T-cell (primary cell): ENCODE measurements at regions not wholly inside any gene's neighbourhood (a gene's known extent, or its start where the extent isn't known, plus 50 kb on each side); places are given as distances from the start of the nearest gene placed in this dataset.
A peak's percentile ranks its signal among the peaks of the same experiment; 100 is the strongest.

ENCODE experiments used
- ATAC-seq, 4 experiments: fragments of 200-7000 bp in 3 of 4; fragments of 150-1000 bp in 1 of 4; cut with Tn5 transposase; replicated peaks in 1 of 4; 1 replicate in 3 of 4; 2 replicates in 1 of 4; pipeline ENCODE4 v1.10.0; 2021; ENCODE audit warnings: moderate library complexity in 3 of 4, mild to moderate bottlenecking in 2 of 4, moderate number of reproducible peaks in 1 of 4
- CTCF ChIA-PET, 2 donors: fragments of 300-600 bp; sonication (Branson Sonifier 250); formaldehyde crosslinking; loops; one replicate each; lab custom pipeline; 2022; ENCODE audit warnings: antibody characterized with exemption in 2 of 2; lab: Charles Lee
- POLR2A ChIA-PET, 2 donors: fragments of 300-600 bp; sonication (Branson Sonifier 250); formaldehyde crosslinking; loops; one replicate each; lab custom pipeline; 2022; ENCODE audit warnings: antibody characterized with exemption in 2 of 2; lab: Charles Lee
- DNase-seq, 35 experiments: peaks; one replicate each; pipeline versions ENCODE4 v3.0.0 to v3.0.0-alpha.2; 2013 to 2023
- H3K27ac ChIP-seq: one replicate; pipeline ENCODE4 v1.5.1; 2013; ENCODE audit warnings: low read length
- H3K27me3 ChIP-seq, 2 experiments: replicated peaks in 1 of 2; 1 replicate in 1 of 2; 2 replicates in 1 of 2; pipeline versions ENCODE4 v1.6.1 to v1.7.0; 2013; ENCODE audit warnings: low read length in 1 of 2, mixed read lengths in 1 of 2; ENCODE audit not compliant: control insufficient read depth in 2 of 2, insufficient read depth in 2 of 2; ENCODE audit errors: extremely low read depth in 1 of 2
- H3K36me3 ChIP-seq, 2 donors: 1 replicate in 1 of 2; 2 replicates in 1 of 2; pipeline versions ENCODE4 v1.6.1 to v1.7.0; 2013; ENCODE audit warnings: low read length in 1 of 2; ENCODE audit not compliant: control insufficient read depth in 2 of 2, insufficient read depth in 1 of 2; ENCODE audit errors: extremely low read depth in 1 of 2
- H3K4me1 ChIP-seq, 2 experiments: 1 replicate in 1 of 2; 2 replicates in 1 of 2; pipeline versions ENCODE4 v1.6.1 to v1.7.0; 2013; ENCODE audit warnings: low read length in 2 of 2, mixed read lengths in 1 of 2; ENCODE audit not compliant: insufficient read depth in 2 of 2, control insufficient read depth in 1 of 2; ENCODE audit errors: extremely low read depth in 1 of 2
- H3K4me3 ChIP-seq, 2 donors: 1 replicate in 1 of 2; 2 replicates in 1 of 2; pipeline versions ENCODE4 v1.5.1 to v1.7.0; 2013; ENCODE audit warnings: mild to moderate bottlenecking in 2 of 2, low read length in 1 of 2, moderate library complexity in 1 of 2; ENCODE audit not compliant: control insufficient read depth in 1 of 2; ENCODE audit errors: extremely low read depth in 1 of 2
- H3K9me3 ChIP-seq: 2 replicates; pipeline ENCODE4 v1.7.0; 2013
- H3K27ac Mint-ChIP-seq, 2 donors: one replicate each; pipeline ENCODE4 v1.8.0; 2020 to 2021; ENCODE audit warnings: mild to moderate bottlenecking in 2 of 2, mixed read lengths in 2 of 2
- H3K27me3 Mint-ChIP-seq, 2 donors: one replicate each; pipeline ENCODE4 v1.8.0; 2021 to 2022; ENCODE audit warnings: mixed read lengths in 2 of 2
- H3K36me3 Mint-ChIP-seq: one replicate; pipeline ENCODE4 v1.8.0; 2021; ENCODE audit warnings: mixed read lengths
- H3K4me1 Mint-ChIP-seq, 3 donors: one replicate each; pipeline ENCODE4 v1.8.0; 2020 to 2022; ENCODE audit warnings: mixed read lengths in 3 of 3, mild to moderate bottlenecking in 1 of 3
- H3K4me3 Mint-ChIP-seq, 3 donors: one replicate each; pipeline ENCODE4 v1.8.0; 2020 to 2022; ENCODE audit warnings: mild to moderate bottlenecking in 3 of 3, mixed read lengths in 3 of 3, moderate library complexity in 3 of 3
- H3K9me3 Mint-ChIP-seq, 3 donors: one replicate each; pipeline ENCODE4 v1.8.0; 2020 to 2022; ENCODE audit warnings: mixed read lengths in 3 of 3
- WGBS: methylation state at CpG from one replicate; pipeline ENCODE4 v1.1.5; 2013; ENCODE audit warnings: missing lambda C conversion rate; ENCODE audit not compliant: insufficient coverage; 5-methylcytosine and 5-hydroxymethylcytosine counted together

DNA sequence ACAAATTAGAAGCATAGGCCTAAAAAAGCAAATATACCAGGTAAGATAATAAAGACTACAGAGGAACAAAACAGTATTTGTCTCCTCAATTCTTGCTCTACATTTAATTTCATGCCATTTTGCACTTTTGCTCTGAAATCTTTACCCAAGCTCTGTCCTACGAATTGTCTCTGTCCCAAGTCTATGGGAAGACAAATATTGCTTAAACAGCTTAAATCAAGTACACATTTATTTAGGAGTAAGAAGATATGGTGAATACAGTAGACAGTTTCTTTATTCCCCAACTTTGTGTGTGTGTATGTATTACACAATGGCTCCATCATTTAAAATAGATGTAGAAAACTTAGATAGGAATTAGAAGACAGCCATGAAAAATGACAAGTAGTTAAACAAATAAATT, 163.5 kb upstream of the POU5F2 start:
- Mint-ChIP-seq H3K27ac (no peak overlapping the region), H3K4me3 (no peak overlapping the region), H3K27me3 (no peaks in the 10 kb centered on the region), H3K4me1 (no peaks in the 10 kb centered on the region), H3K9me3 (no peaks in the 10 kb centered on the region), H3K36me3 (no peaks in the 10 kb centered on the region)
- ATAC-seq (no peak), DNase-seq (no peak)
- H3K36me3 ChIP-seq: no peaks in the 10 kb centered on the region
- no peaks in the 10 kb centered on the region for H3K9me3 ChIP-seq
- no peaks in the 10 kb centered on the region for H3K4me1 ChIP-seq
- no peak overlapping the region for H3K27ac ChIP-seq
- ChIA-PET POLR2A (no interaction called here), CTCF (interaction anchor here (0.6 kb wide), 2 partner anchors 30 to 352 kb away, joined by 3 read pairs; no protein-coding TSS in a partner anchor)
- H3K27me3 ChIP-seq: no peaks in the 10 kb centered on the region
- WGBS: no CpG with 5 or more reads among the region's 1 CpG
- no peak overlapping the region for H3K4me3 ChIP-seq

DNA sequence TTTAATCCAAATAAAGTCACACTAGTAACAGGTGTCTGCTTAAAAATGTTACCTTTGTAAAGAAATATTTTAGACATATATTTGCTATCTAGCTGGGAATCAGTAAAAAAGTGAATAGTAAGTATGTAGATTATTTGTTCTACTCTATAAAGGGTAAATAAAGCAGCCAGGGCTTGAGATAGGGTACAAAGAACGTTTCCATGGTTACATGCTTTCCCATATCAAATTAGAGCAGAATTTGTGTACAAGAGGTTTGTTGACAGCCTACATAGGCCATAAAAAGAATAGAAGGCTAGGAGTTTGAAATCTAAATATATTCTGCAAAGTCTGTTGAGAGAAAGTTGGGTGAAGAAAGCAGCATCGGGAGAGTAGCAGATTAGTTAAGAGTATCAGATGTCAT, 160.9 kb upstream of the POU5F2 start:
- Histone ChIP-seq H3K4me3 (no peak overlapping the region), H3K27ac (no peak overlapping the region), H3K36me3 (no peaks in the 10 kb centered on the region), H3K9me3 (no peaks in the 10 kb centered on the region), H3K4me1 (no peaks in the 10 kb centered on the region), H3K27me3 (no peaks in the 10 kb centered on the region)
- H3K9me3 Mint-ChIP-seq: no peaks in the 10 kb centered on the region
- no peaks in the 10 kb centered on the region for H3K27me3 Mint-ChIP-seq
- DNase-seq (no peak), ATAC-seq (no peak)
- H3K27ac Mint-ChIP-seq: no peak overlapping the region
- H3K4me1 Mint-ChIP-seq: no peaks in the 10 kb centered on the region
- ChIA-PET POLR2A (no interaction called here), CTCF (interaction anchor here in 1 of 2 donors (0.9 kb wide), 1 partner anchor 15 kb away, joined by 3 read pairs; no protein-coding TSS in a partner anchor)
- no peaks in the 10 kb centered on the region for H3K36me3 Mint-ChIP-seq
- WGBS: no CpG with 5 or more reads among the region's 2 CpGs
- H3K4me3 Mint-ChIP-seq: no peak overlapping the region

DNA sequence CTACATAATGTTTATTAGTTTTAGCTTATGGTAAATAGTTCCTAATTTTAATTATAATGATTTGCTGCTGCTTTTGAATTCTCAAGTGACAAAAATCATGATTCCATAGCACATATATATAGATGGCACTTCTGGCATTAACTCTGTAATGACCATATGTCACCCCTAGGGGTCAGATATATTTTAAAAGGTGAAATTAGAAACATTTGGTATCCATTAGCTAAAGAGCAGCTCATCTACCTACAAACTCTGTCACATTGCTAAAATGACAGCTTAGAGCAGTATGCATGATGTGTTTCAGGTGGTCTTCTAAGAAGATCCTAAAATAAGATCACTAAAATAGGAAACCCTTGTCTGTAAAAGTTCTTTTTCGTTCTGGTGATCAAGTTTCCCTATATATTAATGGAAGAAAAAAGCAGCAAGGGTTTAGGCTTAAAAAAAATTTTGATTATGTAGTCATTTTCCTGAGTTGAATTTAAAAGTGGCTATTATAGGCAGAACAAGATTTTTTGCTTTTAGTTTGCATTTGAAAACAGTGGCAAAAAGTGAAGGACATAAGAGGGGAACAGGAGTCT, 157.7 kb upstream of the POU5F2 start:
- WGBS: no CpG with 5 or more reads among the region's 1 CpG

DNA sequence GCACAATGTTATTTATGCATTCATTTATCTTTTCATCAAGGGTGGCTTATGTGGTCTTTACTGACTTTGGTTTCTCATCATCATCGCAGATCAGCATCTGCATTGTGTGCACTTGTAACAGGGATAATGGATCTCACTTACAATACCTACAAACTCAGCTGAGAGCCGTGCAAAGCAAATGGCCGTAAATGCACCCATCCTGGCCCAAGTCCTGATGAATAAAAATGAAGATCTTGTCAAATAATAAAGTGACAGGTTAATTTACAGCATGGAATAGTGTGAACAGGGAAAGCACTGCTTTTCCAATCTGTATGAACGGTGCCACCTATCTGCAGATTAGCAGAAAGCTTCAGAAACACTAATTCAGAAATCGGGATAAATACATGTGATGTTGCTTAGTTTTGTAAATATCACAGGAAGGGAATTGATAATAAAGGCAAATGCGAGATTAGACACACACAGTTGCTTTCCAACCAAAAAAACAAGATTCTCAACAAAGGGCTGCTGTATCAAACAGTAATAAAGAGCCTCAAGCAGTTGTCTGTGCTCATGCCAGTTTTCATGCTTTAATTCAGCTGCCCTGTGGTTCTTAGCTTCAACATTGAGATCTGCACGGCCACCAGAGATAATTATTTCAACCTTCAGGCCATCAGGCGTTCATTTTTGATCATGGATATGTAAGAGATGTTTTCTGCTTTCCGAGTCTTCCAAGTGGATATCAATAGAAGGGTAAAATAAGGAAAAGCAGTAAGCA, 153.4 kb upstream of the POU5F2 start:
- no peak overlapping the region for H3K27ac Mint-ChIP-seq
- H3K4me1 Mint-ChIP-seq: peaks cover 0 to 3% (median 0%) of the 10 kb centered on the region in 3 donors
- no peaks in the 10 kb centered on the region for H3K27me3 Mint-ChIP-seq
- peaks cover 0 to 3% of the 10 kb centered on the region in 2 donors for H3K36me3 ChIP-seq
- no peaks in the 10 kb centered on the region for H3K4me1 ChIP-seq
- POLR2A ChIA-PET: no interaction called here
- no peaks in the 10 kb centered on the region for H3K9me3 ChIP-seq
- 100% methylated on average over 1 of the region's 9 CpGs for WGBS
- no peak overlapping the region for H3K4me3 ChIP-seq
- DNase-seq (no peak), ATAC-seq (no peak)
- H3K36me3 Mint-ChIP-seq: peaks cover 9% of the 10 kb centered on the region
- H3K27ac ChIP-seq: no peak overlapping the region
- no peaks in the 10 kb centered on the region for H3K27me3 ChIP-seq
- CTCF ChIA-PET: no interaction called here
- H3K4me3 Mint-ChIP-seq: no peak overlapping the region
- no peaks in the 10 kb centered on the region for H3K9me3 Mint-ChIP-seq

More for the DNA sequence above, 157.7 kb upstream of the POU5F2 start:
- peak in 1 of 35 experiments; percentile 10 for DNase-seq
- H3K9me3 ChIP-seq: no peaks in the 10 kb centered on the region
- ATAC-seq: no peak
- Mint-ChIP-seq H3K27me3 (no peaks in the 10 kb centered on the region), H3K4me1 (no peaks in the 10 kb centered on the region), H3K9me3 (no peaks in the 10 kb centered on the region), H3K36me3 (peaks cover 9% of the 10 kb centered on the region), H3K27ac (no peak overlapping the region), H3K4me3 (no peak overlapping the region)
- H3K4me3 ChIP-seq: no peak overlapping the region
- CTCF ChIA-PET: interaction anchor here (0.5 to 1.4 kb wide), 7 partner anchors 12 to 253 kb away, joined by 3 to 6 read pairs (median 3); no protein-coding TSS in a partner anchor
- no peaks in the 10 kb centered on the region for H3K4me1 ChIP-seq
- H3K27ac ChIP-seq: no peak overlapping the region
- H3K36me3 ChIP-seq: peaks cover 0 to 3% of the 10 kb centered on the region in 2 donors
- no peaks in the 10 kb centered on the region for H3K27me3 ChIP-seq
- POLR2A ChIA-PET: no interaction called here

DNA sequence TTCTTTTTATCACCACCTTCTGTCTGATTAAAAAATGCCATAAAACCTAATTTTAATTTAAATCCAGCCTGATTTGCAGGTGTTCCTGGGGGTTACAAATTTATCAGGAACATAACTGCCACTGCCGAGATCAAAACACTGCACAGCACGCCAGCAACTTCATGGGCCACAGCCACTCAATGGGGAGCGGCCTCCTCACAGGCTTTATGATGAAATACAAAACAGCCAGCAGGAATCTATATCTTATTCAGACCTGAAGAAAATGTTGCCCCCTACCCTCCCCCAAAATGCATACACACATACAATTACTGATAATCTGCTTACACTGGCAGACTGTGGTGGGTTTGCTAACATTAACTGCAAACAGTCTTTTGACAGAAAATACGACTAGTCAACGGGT, 151.7 kb upstream of the POU5F2 start:
- Histone ChIP-seq H3K27me3 (no peaks in the 10 kb centered on the region), H3K4me1 (no peaks in the 10 kb centered on the region), H3K36me3 (peaks cover 0 to 3% of the 10 kb centered on the region in 2 donors), H3K27ac (no peak overlapping the region), H3K4me3 (no peak overlapping the region), H3K9me3 (no peaks in the 10 kb centered on the region)
- no peaks in the 10 kb centered on the region for H3K27me3 Mint-ChIP-seq
- peaks cover 2 to 5% (median 5%) of the 10 kb centered on the region in 3 donors for H3K4me1 Mint-ChIP-seq
- H3K27ac Mint-ChIP-seq: no peak overlapping the region
- CTCF ChIA-PET: interaction anchor here in 1 of 2 donors (0.5 kb wide), 1 partner anchor 1132 kb away, joined by 3 read pairs; no protein-coding TSS in a partner anchor
- H3K4me3 Mint-ChIP-seq: no peak overlapping the region
- peaks cover 11% of the 10 kb centered on the region for H3K36me3 Mint-ChIP-seq
- WGBS: 100% methylated on average over 3 of the region's 5 CpGs
- H3K9me3 Mint-ChIP-seq: no peaks in the 10 kb centered on the region
- ATAC-seq (no peak), DNase-seq (no peak)
- POLR2A ChIA-PET: interaction anchor here in 1 of 2 donors (0.6 kb wide), 1 partner anchor 1626 kb away, joined by 3 read pairs; no protein-coding TSS in a partner anchor

DNA sequence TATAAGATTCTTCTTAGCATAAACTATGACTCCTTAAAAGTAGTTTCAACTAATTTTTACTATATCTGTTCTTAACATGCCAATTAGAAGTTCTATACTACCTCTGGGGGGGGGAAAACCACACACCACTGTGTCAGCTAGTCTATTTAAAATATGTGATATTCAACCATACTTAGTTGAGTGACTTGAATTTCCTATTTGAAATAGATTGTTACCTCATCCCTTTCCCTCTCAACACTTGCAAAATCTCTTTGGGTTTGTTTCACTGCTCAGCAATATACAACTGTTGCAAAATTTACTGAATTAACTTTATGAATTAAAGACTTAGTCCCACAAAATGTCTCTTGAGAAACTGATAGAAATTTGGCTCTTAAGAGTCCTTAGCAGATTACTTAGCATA, 151.1 kb upstream of the POU5F2 start:
- Histone ChIP-seq H3K36me3 (peaks cover 0 to 3% of the 10 kb centered on the region in 2 donors), H3K4me3 (no peak overlapping the region), H3K27me3 (no peaks in the 10 kb centered on the region), H3K27ac (no peak overlapping the region), H3K4me1 (no peaks in the 10 kb centered on the region), H3K9me3 (no peaks in the 10 kb centered on the region)
- Mint-ChIP-seq H3K27me3 (no peaks in the 10 kb centered on the region), H3K4me1 (peaks cover 8 to 11% (median 11%) of the 10 kb centered on the region in 3 donors), H3K4me3 (no peak overlapping the region), H3K27ac (no peak overlapping the region), H3K36me3 (peaks cover 14% of the 10 kb centered on the region), H3K9me3 (no peaks in the 10 kb centered on the region)
- POLR2A ChIA-PET: no interaction called here
- ATAC-seq: no peak
- CTCF ChIA-PET: no interaction called here
- no peak for DNase-seq
